Common myeloid progenitor, CD34-positive (primary cell): ENCODE measurements at regions not wholly inside any gene's neighbourhood (a gene's known extent, or its start where the extent isn't known, plus 50 kb on each side); places are given as distances from the start of the nearest gene placed in this dataset.

ENCODE experiments used
- CTCF ChIA-PET: fragments of 350-600 bp; sonication (Branson Sonifier 250); formaldehyde crosslinking; loops from one replicate; lab custom pipeline; 2021; ENCODE audit warnings: antibody characterized with exemption; lab: Charles Lee
- POLR2A ChIA-PET: fragments of 350-600 bp; sonication (Branson Sonifier 250); formaldehyde crosslinking; loops from one replicate; lab custom pipeline; 2021; ENCODE audit warnings: antibody characterized with exemption; lab: Charles Lee
- DNase-seq, 3 donors: peaks; one replicate each; pipeline versions ENCODE4 v3.0.0 to v3.0.0-alpha.2; 2013
- H3K27ac ChIP-seq, 2 experiments: 1 replicate in 1 of 2; 2 replicates in 1 of 2; pipeline ENCODE4 v1.7.0; 2013; ENCODE audit warnings: inconsistent platforms in 2 of 2, low read length in 2 of 2, mild to moderate bottlenecking in 2 of 2, low read depth in 1 of 2, moderate library complexity in 1 of 2; ENCODE audit not compliant: severe bottlenecking in 2 of 2, insufficient read depth in 1 of 2, poor library complexity in 1 of 2
- H3K27me3 ChIP-seq, 5 experiments: replicated peaks in 2 of 5; 1 replicate in 3 of 5; 2 replicates in 2 of 5; pipeline versions ENCODE4 v1.6.1 to v1.7.0; 2013; ENCODE audit warnings: low read length in 4 of 5, mild to moderate bottlenecking in 2 of 5, moderate library complexity in 2 of 5, inconsistent platforms in 1 of 5; ENCODE audit not compliant: insufficient read depth in 5 of 5, control insufficient read depth in 4 of 5
- H3K36me3 ChIP-seq, 4 experiments: 1 replicate in 2 of 4; 2 replicates in 2 of 4; pipeline versions ENCODE4 v1.6.1 to v1.7.0; 2013; ENCODE audit warnings: low read length in 3 of 4, control low read depth in 1 of 4, mild to moderate bottlenecking in 1 of 4; ENCODE audit not compliant: control insufficient read depth in 4 of 4, insufficient read depth in 4 of 4
- H3K4me1 ChIP-seq, 4 experiments: 1 replicate in 3 of 4; 2 replicates in 1 of 4; pipeline versions ENCODE4 v1.6.1 to v1.7.1; 2013; ENCODE audit warnings: low read length in 3 of 4, mild to moderate bottlenecking in 3 of 4, control low read depth in 1 of 4, inconsistent platforms in 1 of 4, moderate library complexity in 1 of 4; ENCODE audit not compliant: control insufficient read depth in 4 of 4, insufficient read depth in 4 of 4; ENCODE audit errors: control extremely low read depth in 1 of 4
- H3K4me3 ChIP-seq, 7 experiments: 1 replicate in 4 of 7; 2 replicates in 3 of 7; pipeline versions ENCODE4 v1.5.1 to v1.7.0; 2013; ENCODE audit warnings: mild to moderate bottlenecking in 7 of 7, low read length in 6 of 7, moderate library complexity in 6 of 7, inconsistent platforms in 2 of 7, low read depth in 2 of 7, control low read depth in 1 of 7; ENCODE audit not compliant: insufficient read depth in 4 of 7, control insufficient read depth in 1 of 7; ENCODE audit errors: extremely low read depth in 1 of 7
- H3K9me3 ChIP-seq, 5 experiments: 1 replicate in 4 of 5; 2 replicates in 1 of 5; pipeline versions ENCODE4 v1.6.1 to v1.7.1; 2013; ENCODE audit warnings: low read length in 4 of 5, mild to moderate bottlenecking in 2 of 5, inconsistent platforms in 1 of 5, low read depth in 1 of 5, moderate library complexity in 1 of 5; ENCODE audit not compliant: control insufficient read depth in 4 of 5, insufficient read depth in 2 of 5; ENCODE audit errors: control extremely low read depth in 1 of 5
- WGBS: methylation state at CpG from one replicate; pipeline ENCODE4 v1.1.5; 2013; ENCODE audit not compliant: insufficient coverage; 5-methylcytosine and 5-hydroxymethylcytosine counted together

GRCh38 chr19:5253406-5254110 is 87.1 kb downstream of the PTPRS start:
- DNase-seq = no peak
- Histone ChIP-seq H3K36me3 (no peaks in the 10 kb centered on the region), H3K4me1 (no peaks in the 10 kb centered on the region), H3K27me3 (no peaks in the 10 kb centered on the region), H3K9me3 (peaks cover 0 to 26% (median 12%) of the 10 kb centered on the region in 5 experiments), H3K27ac (no peak overlapping the region), H3K4me3 (no peak overlapping the region)
- WGBS = 71% methylated on average over 1 of the region's 3 CpGs
- POLR2A ChIA-PET = no interaction called here
- CTCF ChIA-PET = no interaction called here

GRCh38 chr19:5251096-5252065 is 89.2 kb downstream of the PTPRS start:
- Histone ChIP-seq H3K4me1 (no peaks in the 10 kb centered on the region), H3K9me3 (peaks cover 0 to 20% (median 12%) of the 10 kb centered on the region in 5 experiments), H3K27ac (no peak overlapping the region), H3K36me3 (no peaks in the 10 kb centered on the region), H3K4me3 (no peak overlapping the region), H3K27me3 (no peaks in the 10 kb centered on the region)
- DNase-seq = no peak
- POLR2A ChIA-PET = interaction anchor here (0.6 kb wide), 1 partner anchor 22 kb away, joined by 4 read pairs; no protein-coding TSS in a partner anchor
- CTCF ChIA-PET = no interaction called here
- 86% methylated on average over 11 of the region's 27 CpGs for WGBS

GRCh38 chr19:5250127-5250659 is 90.4 kb downstream of the PTPRS start:
- no peaks in the 10 kb centered on the region for H3K4me1 ChIP-seq
- CTCF ChIA-PET = no interaction called here
- H3K9me3 ChIP-seq = peaks cover 0 to 11% (median 7%) of the 10 kb centered on the region in 5 experiments
- no peaks in the 10 kb centered on the region for H3K36me3 ChIP-seq
- no peaks in the 10 kb centered on the region for H3K27me3 ChIP-seq
- WGBS = 94% methylated on average over 11 of the region's 23 CpGs
- H3K4me3 ChIP-seq = no peak overlapping the region
- no peak overlapping the region for H3K27ac ChIP-seq
- POLR2A ChIA-PET = no interaction called here
- DNase-seq = no peak

- ChIA-PET CTCF (no interaction called here), POLR2A (no interaction called here)
- H3K4me3 ChIP-seq = no peak overlapping the region
- H3K9me3 ChIP-seq = peaks cover 0 to 4% (median under 1%) of the 10 kb centered on the region in 5 experiments
- no peaks in the 10 kb centered on the region for H3K36me3 ChIP-seq
- no peaks in the 10 kb centered on the region for H3K4me1 ChIP-seq
- no peak overlapping the region for H3K27ac ChIP-seq
- no peak for DNase-seq
- H3K27me3 ChIP-seq = no peaks in the 10 kb centered on the region
- 93% methylated on average over 2 of the region's 3 CpGs for WGBS
Observed at GRCh38 chr19:5249526-5249925, 91.1 kb downstream of the PTPRS start.

- ChIA-PET POLR2A (no interaction called here), CTCF (no interaction called here)
- no peak overlapping the region for H3K4me3 ChIP-seq
Observed at GRCh38 chr19:5247957-5248705, 92.5 kb downstream of the PTPRS start.

GRCh38 chr19:5246554-5247155 is 94.0 kb downstream of the PTPRS start:
- no peaks in the 10 kb centered on the region for H3K4me1 ChIP-seq
- ChIA-PET CTCF (no interaction called here), POLR2A (no interaction called here)
- H3K4me3 ChIP-seq = no peak overlapping the region
- no peaks in the 10 kb centered on the region for H3K27me3 ChIP-seq
- DNase-seq = no peak
- H3K36me3 ChIP-seq = no peaks in the 10 kb centered on the region
- H3K27ac ChIP-seq = no peak overlapping the region
- H3K9me3 ChIP-seq = peaks cover 0 to 2% (median 0%) of the 10 kb centered on the region in 5 experiments
- 93% methylated on average over 8 of the region's 10 CpGs for WGBS

More at GRCh38 chr19:5247957-5248705, 92.5 kb downstream of the PTPRS start:
- H3K27me3 ChIP-seq = no peaks in the 10 kb centered on the region
- no peak for DNase-seq
- peaks cover 0 to 2% (median 0%) of the 10 kb centered on the region in 5 experiments for H3K9me3 ChIP-seq
- H3K36me3 ChIP-seq = no peaks in the 10 kb centered on the region
- H3K4me1 ChIP-seq = no peaks in the 10 kb centered on the region
- H3K27ac ChIP-seq = no peak overlapping the region
- 94% methylated on average over 15 of the region's 25 CpGs for WGBS
